GM23338 (cell line): ENCODE measurements at regions not wholly inside any gene's neighbourhood (a gene's known extent, or its start where the extent isn't known, plus 50 kb on each side); places are given as distances from the start of the nearest gene placed in this dataset.

Experiments used
- ATAC-seq: fragments of 200-7000 bp; cut with Tn5 transposase; 3 replicates; pipeline ENCODE4 v1.9.1; 2020
- DNase-seq: peaks from one replicate; pipeline ENCODE4 v3.0.0-alpha.2; 2015; ENCODE audit warnings: low spot score
- H2AFZ ChIP-seq: fragments of 200-600 bp; sonication (generic); 2 replicates; pipeline ENCODE4 v1.8.0; 2016; ENCODE audit warnings: antibody characterized with exemption, mild to moderate bottlenecking, moderate library complexity
- H3F3A ChIP-seq: fragments of 200-600 bp; sonication (generic); replicated peaks from 2 replicates; pipeline ENCODE4 v1.8.0; 2017; ENCODE audit warnings: antibody characterized with exemption, mixed run types, low read depth
- H3K27ac ChIP-seq: fragments of 200-600 bp; sonication (generic); 2 replicates; pipeline ENCODE4 v1.6.1; 2016; ENCODE audit warnings: low read depth
- H3K27me3 ChIP-seq: fragments of 200-600 bp; sonication (generic); 2 replicates; pipeline ENCODE4 v1.8.0; 2016; ENCODE audit warnings: mild to moderate bottlenecking, mixed run types, moderate library complexity; ENCODE audit not compliant: insufficient read depth
- H3K36me3 ChIP-seq: fragments of 200-600 bp; sonication (generic); 2 replicates; pipeline ENCODE4 v1.8.0; 2016; ENCODE audit warnings: mild to moderate bottlenecking; ENCODE audit not compliant: insufficient read depth
- H3K4me1 ChIP-seq: fragments of 200-600 bp; sonication (generic); 2 replicates; pipeline ENCODE4 v1.8.0; 2016; ENCODE audit warnings: mild to moderate bottlenecking, moderate library complexity; ENCODE audit not compliant: insufficient read depth
- H3K4me2 ChIP-seq: fragments of 200-600 bp; sonication (generic); 2 replicates; pipeline ENCODE4 v1.7.1; 2017; ENCODE audit warnings: mixed run types
- H3K4me3 ChIP-seq: fragments of 200-600 bp; sonication (generic); 2 replicates; pipeline ENCODE4 v1.6.1; 2016; ENCODE audit warnings: mixed run types
- H3K79me2 ChIP-seq: fragments of 200-600 bp; sonication (generic); replicated peaks from 2 replicates; pipeline ENCODE4 v1.8.0; 2017; ENCODE audit warnings: mild to moderate bottlenecking; ENCODE audit not compliant: insufficient read depth
- H3K9me2 ChIP-seq: fragments of 200-600 bp; sonication (generic); 2 replicates; pipeline ENCODE4 v1.8.0; 2017; ENCODE audit not compliant: insufficient read depth
- H4K20me1 ChIP-seq: fragments of 200-600 bp; sonication (generic); replicated peaks from 2 replicates; pipeline ENCODE4 v1.8.0; 2017; ENCODE audit warnings: mild to moderate bottlenecking; ENCODE audit not compliant: insufficient read depth
- H3K27ac Mint-ChIP-seq: 2 replicates; pipeline ENCODE4 v1.8.0; 2020; ENCODE audit warnings: inconsistent platforms, mild to moderate bottlenecking, moderate library complexity, mixed read lengths
- H3K27me3 Mint-ChIP-seq: 3 replicates; pipeline ENCODE4 v1.8.0; 2022; ENCODE audit warnings: low read depth, mild to moderate bottlenecking, moderate library complexity, mixed read lengths, inconsistent platforms; ENCODE audit not compliant: insufficient read depth, poor library complexity
- H3K36me3 Mint-ChIP-seq: 3 replicates; pipeline ENCODE4 v1.8.0; 2021; ENCODE audit warnings: low read depth, mild to moderate bottlenecking, inconsistent platforms, moderate library complexity, mixed read lengths
- H3K4me1 Mint-ChIP-seq: 3 replicates; pipeline ENCODE4 v1.8.0; 2020; ENCODE audit warnings: mild to moderate bottlenecking, inconsistent platforms, mixed read lengths
- H3K4me3 Mint-ChIP-seq: 3 replicates; pipeline ENCODE4 v1.8.0; 2021; ENCODE audit warnings: moderate library complexity, mild to moderate bottlenecking, inconsistent platforms, mixed read lengths
- H3K9me3 Mint-ChIP-seq: 3 replicates; pipeline ENCODE4 v1.8.0; 2020; ENCODE audit warnings: moderate library complexity, mild to moderate bottlenecking, inconsistent platforms, mixed read lengths
- CREB1 ChIP-seq: fragments of 250-450 bp; sonication (Bioruptor Pico); IDR thresholded peaks from 2 replicates; pipeline ENCODE4 v1.5.0; 2020; ENCODE audit warnings: low read depth, mild to moderate bottlenecking, moderate library complexity
- CTCF ChIP-seq, 2 experiments: fragments of 200-600 bp in 1 of 2; sonication (generic) in 1 of 2; conservative IDR thresholded peaks; 2 replicates each; pipeline versions ENCODE4 v1.5.1 to v1.6.1; 2016 to 2017; ENCODE audit warnings: antibody characterized with exemption in 2 of 2, low read depth in 2 of 2, mild to moderate bottlenecking in 2 of 2, moderate library complexity in 1 of 2
- ETS1 ChIP-seq: IDR thresholded peaks from 2 replicates; pipeline ENCODE4 v1.6.1; 2016; ENCODE audit warnings: antibody characterized with exemption
- EZH2 ChIP-seq: fragments of 200-600 bp; sonication (generic); IDR thresholded peaks from one replicate; pipeline ENCODE4 v1.8.0; 2017; ENCODE audit warnings: antibody characterized with exemption, mild to moderate bottlenecking, low read depth; ENCODE audit not compliant: unreplicated experiment
- EZH2phosphoT487 ChIP-seq: fragments of 200-600 bp; sonication (generic); IDR thresholded peaks from one replicate; pipeline ENCODE4 v1.8.1; 2018; ENCODE audit warnings: antibody characterized with exemption; ENCODE audit not compliant: unreplicated experiment
- JUNB ChIP-seq: IDR thresholded peaks from one replicate; pipeline ENCODE4 v1.6.1; 2016; ENCODE audit warnings: antibody characterized with exemption; ENCODE audit not compliant: unreplicated experiment
- NANOG ChIP-seq: IDR thresholded peaks from 2 replicates; pipeline ENCODE4 v1.6.1; 2016; ENCODE audit warnings: antibody characterized with exemption, borderline replicate concordance
- POLR2AphosphoS5 ChIP-seq: IDR thresholded peaks from 2 replicates; pipeline ENCODE4 v1.6.1; 2016; ENCODE audit warnings: antibody characterized with exemption, low read depth
- STAT1 ChIP-seq: IDR thresholded peaks from one replicate; pipeline ENCODE4 v1.6.1; 2016; ENCODE audit warnings: antibody characterized with exemption; ENCODE audit not compliant: unreplicated experiment
- ZNF114 ChIP-seq: fragments of 250-450 bp; sonication (Bioruptor Pico); IDR thresholded peaks from 2 replicates; pipeline ENCODE4 v1.5.0; 2020; ENCODE audit warnings: mild to moderate bottlenecking, moderate library complexity
- ZNF331 ChIP-seq: fragments of 250-450 bp; sonication (Bioruptor Pico); IDR thresholded peaks from 2 replicates; pipeline ENCODE4 v1.5.0; 2020; ENCODE audit warnings: low read depth, mild to moderate bottlenecking, moderate library complexity
- ZNF462 ChIP-seq: fragments of 250-450 bp; sonication (Bioruptor Pico); IDR thresholded peaks from 2 replicates; pipeline ENCODE4 v1.5.0; 2020; ENCODE audit warnings: mild to moderate bottlenecking, moderate library complexity

GRCh38 chr15:70341566-70341965 lies 243.8 kb upstream of the TLE3 start:
- Histone ChIP-seq H3K27me3 (no peaks in the 10 kb centered on the region), H3K4me1 (no peaks in the 10 kb centered on the region), H3F3A (no peaks in the 10 kb centered on the region), H3K27ac (no peak overlapping the region), H3K79me2 (no peaks in the 10 kb centered on the region), H3K9me2 (no peaks in the 10 kb centered on the region), H3K4me3 (no peak overlapping the region), H2AFZ (no peak overlapping the region), H4K20me1 (no peaks in the 10 kb centered on the region), H3K4me2 (no peak overlapping the region), H3K36me3 (no peaks in the 10 kb centered on the region)
- Mint-ChIP-seq H3K9me3 (no peaks in the 10 kb centered on the region), H3K27me3 (no peaks in the 10 kb centered on the region), H3K4me3 (no peak overlapping the region), H3K27ac (no peak overlapping the region), H3K4me1 (peaks cover 5% of the 10 kb centered on the region; the same call in 2 of the 3 replicates), H3K36me3 (no peaks in the 10 kb centered on the region)
- no peak for ATAC-seq
- no peak for DNase-seq
- TF ChIP-seq STAT1 (no peak), CREB1 (CRISPR knock-in tag) (no peak)

GRCh38 chr15:70340494-70340870 lies 242.8 kb upstream of the TLE3 start:
- no peak overlapping the region for H3K27ac ChIP-seq
- H3K9me2 ChIP-seq: no peaks in the 10 kb centered on the region
- Mint-ChIP-seq H3K9me3 (peaks cover 4% of the 10 kb centered on the region; the same call in 2 of the 3 replicates), H3K36me3 (peaks cover 4% of the 10 kb centered on the region; the same call in 1 of the 3 replicates), H3K4me3 (no peak overlapping the region), H3K4me1 (peaks cover 5% of the 10 kb centered on the region; the same call in 2 of the 3 replicates), H3K27me3 (no peaks in the 10 kb centered on the region), H3K27ac (no peak overlapping the region)
- DNase-seq: no peak
- H3K27me3 ChIP-seq: no peaks in the 10 kb centered on the region
- no peak overlapping the region for H3K4me2 ChIP-seq
- H3F3A ChIP-seq: no peaks in the 10 kb centered on the region
- no peaks in the 10 kb centered on the region for H3K4me1 ChIP-seq
- H4K20me1 ChIP-seq: no peaks in the 10 kb centered on the region
- no peaks in the 10 kb centered on the region for H3K79me2 ChIP-seq
- no peak overlapping the region for H3K4me3 ChIP-seq
- H2AFZ ChIP-seq: no peak overlapping the region
- no peaks in the 10 kb centered on the region for H3K36me3 ChIP-seq
- no peak for ATAC-seq
- TF ChIP-seq EZH2phosphoT487 (no peak), CREB1 (CRISPR knock-in tag) (no peak), JUNB (no peak), ZNF331 (CRISPR knock-in tag) (no peak), ZNF114 (CRISPR knock-in tag) (no peak), ZNF462 (CRISPR knock-in tag) (no peak), POLR2AphosphoS5 (no peak), ETS1 (no peak), STAT1 (no peak), EZH2 (no peak), CTCF (conservative IDR thresholded peaks at IDR 0.05; ENCODE audit: low read depth in 2 of 2) (no peak), NANOG (no peak)
